HL-60/S4 treated with retinoic acid at 250 ng/mL for 4 days and 3 days (cell line): ENCODE measurements at regions not wholly inside any gene's neighbourhood (a gene's known extent, or its start where the extent isn't known, plus 50 kb on each side); places are given as distances from the start of the nearest gene placed in this dataset.

Experiments
- in situ Hi-C: fragments of 300-500 bp; cut with MboI; formaldehyde crosslinking; loops from 2 replicates; pipeline ENCODE4 v1.7.0; 2022; ENCODE audit warnings: low sequenced_read_pairs

DNA sequence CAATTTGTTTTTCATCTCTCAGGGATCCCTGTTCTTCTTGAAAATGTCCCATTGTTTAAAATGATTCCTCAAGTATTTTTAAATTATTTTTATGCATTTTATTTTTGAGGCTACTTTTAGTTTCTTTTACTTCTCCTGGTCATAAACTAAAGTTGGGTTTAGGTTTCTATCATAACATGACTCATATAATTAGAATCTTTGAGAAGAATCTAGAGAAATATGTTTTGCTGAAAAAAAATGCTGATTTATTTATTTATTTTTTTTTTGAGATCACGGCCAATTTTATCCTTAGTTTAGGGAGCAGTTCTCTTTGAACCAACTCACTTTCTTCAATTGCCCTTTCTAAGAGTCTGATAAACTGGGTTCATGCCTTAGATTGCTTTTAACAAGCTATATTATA lies 1157.1 kb downstream of the BCL11B start:
- in situ Hi-C loops, result no loop called here

DNA sequence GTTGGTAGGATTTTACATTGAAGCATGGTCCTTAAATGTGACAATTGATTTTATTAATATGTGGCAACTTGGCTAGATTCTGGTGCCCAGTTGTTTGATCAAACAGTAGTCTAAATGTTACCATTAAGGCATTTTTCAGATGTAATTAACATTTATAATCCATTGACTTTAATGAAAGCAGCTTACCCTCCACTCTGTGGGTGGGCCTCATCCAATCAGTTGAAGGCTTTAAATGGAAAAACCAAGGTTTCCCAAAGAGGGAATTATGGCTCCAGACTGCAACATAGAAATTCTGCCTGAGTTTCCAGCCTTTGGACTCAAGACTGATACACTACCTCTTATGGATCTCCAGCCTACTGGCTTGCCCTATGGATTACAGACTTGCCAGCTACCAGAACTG lies 1153.2 kb downstream of the BCL11B start:
- in situ Hi-C loops, result no loop called here

DNA sequence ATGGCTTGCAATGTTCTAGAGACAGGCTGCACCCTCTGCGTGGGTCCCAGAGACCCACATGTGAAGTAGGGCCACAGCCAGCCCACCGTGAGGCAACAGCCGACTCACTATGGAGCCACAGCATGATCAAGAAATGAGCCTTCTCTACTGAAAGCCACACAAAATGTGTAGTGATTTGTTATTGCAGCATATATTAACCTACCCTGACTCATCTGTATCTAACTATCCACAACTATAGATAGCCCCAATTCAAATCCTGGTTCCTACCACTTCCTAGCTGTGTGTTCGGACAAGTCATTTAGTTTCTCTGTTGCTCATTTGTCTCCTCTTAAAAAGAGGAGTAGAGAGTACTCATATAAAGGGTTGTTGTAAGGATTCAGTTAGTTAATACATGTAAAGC lies 1152.3 kb downstream of the BCL11B start:
- in situ Hi-C loops, result no loop called here

DNA sequence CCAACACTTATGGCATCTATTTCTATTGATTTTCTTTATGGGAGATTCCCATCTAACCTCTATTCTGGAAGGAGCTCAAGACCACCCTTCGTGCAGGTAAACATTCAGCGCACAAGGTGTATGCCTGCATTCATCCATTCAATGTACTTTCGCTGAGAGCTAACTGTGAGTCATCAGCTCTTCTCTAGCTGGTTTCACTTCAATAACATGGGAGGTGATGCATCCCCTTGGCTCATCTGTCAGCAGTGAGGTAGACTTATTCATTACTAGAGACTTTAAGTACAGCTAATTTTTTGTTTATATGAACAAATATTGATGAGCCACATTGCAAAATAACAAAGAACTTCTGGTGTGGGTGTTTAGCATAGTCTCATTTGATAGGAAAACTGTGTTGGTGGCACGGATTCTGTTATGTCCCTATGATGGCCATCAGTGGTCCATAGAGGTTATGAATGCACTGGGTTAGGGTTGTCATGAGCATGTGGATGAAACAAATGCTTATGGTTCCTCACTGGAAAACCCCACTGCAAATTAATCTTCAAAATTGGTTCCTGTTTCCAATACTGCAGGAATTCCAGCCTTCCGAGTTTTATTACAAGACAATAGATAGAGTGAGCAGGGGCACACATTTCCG lies 1151.0 kb downstream of the BCL11B start:
- in situ Hi-C loops, result no loop called here

DNA sequence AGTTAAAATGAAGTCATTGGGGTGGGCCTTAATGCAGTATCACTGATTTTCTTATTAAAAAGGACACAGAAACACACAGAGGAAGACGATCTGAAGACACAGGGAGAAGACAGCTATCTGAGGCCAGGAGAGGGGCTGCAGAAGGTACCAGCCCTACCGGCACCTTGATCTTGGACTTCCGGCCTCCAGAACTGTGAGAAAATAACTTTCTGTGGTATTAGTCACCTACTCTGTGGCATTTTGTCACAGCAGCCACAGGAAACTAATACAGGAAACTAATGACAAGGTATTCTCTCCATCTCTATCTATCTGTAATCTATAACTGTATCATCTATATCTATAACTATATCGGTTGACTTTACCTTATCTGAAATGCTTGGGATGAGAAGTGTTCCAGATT lies 1149.5 kb downstream of the BCL11B start:
- in situ Hi-C loops, result no loop called here

DNA sequence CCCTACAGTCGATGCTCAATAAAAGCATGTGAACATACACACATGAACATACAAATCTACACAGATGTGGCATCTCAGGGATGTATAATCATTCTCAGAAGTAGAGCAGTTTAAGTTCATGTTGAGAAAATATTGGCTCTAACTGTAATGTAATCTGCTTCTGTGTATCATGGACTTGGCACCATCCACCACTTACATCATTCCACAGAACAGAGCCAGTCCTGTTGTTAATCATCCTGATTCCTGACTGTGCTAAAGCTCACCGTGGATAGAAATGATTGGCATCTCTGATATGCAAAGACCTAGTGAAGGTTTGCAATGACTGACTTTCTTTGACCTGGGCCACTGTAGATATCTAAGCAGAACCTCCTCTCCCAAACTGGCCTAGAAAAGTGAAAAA lies 1141.3 kb downstream of the BCL11B start:
- in situ Hi-C loops, result loop anchor here (25.0 kb wide), 1 partner anchor 1132 kb away; the partner anchor contains the start of gene BCL11B

DNA sequence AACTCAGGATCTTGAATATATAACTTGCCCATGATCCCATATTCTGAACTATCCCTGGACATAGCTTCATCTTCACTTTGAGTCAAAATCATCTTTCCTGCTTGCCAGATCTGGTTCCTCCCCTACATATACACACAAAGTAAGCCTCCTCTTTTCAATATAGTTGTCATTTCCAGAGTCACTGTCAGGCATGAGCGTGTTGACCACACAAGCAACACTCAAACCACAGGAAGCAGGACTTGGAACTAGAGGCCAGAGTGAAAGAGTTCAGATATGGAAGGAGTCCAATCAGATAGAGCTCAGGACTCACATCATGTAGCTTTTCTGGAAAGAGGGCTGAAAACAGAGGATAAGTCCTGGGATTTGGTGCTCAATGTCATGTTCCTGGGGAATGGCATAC lies 1140.6 kb downstream of the BCL11B start:
- in situ Hi-C loops, result loop anchor here (25.0 kb wide), 1 partner anchor 1131 kb away; the partner anchor contains the start of gene BCL11B

DNA sequence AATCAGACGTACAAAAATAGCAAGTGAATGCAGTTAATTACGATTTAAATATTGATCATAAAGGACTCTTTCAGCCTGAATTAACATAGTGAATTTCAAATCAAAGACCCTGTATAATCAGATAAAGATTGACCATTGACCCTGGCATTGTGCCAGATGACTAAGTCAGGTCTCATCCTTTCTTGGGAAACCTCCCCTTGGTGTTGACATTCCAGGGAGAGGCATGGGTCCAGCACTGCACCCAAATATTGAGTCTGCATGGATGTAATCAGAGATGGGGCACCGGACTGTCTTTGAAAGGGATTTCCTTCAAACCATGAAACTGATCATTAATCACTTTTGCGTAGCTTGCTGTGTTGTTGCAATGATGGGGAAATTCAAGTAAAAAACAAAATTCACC lies 1138.2 kb downstream of the BCL11B start:
- in situ Hi-C loops, result loop anchor here (25.0 kb wide), 1 partner anchor 1128 kb away; the partner anchor contains the start of gene BCL11B

DNA sequence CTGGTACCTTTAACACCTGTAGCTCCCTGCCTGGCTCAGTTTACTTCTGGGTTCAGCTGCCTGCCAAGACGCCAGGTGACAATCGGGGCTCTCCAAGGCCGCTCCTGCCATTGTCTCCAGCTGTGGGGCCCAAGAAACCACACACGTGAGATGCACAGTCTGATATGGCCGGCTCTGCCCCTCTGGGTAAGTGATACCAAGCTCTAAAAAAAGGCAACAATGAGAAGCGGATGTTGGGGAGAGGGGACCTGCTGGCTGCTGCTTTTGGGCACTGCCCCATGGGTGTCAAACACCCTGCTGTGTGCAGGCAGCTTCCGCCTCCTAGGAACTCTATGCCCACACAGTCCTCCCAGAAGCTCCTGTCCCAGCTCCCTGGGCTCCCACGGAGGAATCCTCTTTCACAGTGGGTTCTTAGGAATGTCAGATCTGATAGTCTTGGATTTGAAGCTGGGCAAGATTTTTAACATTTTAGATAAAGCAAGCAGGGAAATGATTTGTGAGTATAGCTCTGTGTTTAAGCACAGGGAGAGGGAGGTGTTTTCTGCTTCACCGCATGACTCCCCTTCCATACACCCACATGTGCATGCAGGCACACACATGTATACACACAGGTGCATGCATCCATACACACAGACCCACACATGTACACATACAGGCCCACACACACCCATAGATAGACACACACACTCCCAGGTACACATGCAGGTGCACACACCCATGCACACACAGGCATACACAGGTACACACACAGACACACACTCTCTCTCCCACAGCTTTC lies 1135.8 kb downstream of the BCL11B start:
- in situ Hi-C loops, result loop anchor here (25.0 kb wide), 1 partner anchor 1126 kb away; the partner anchor contains the start of gene BCL11B

DNA sequence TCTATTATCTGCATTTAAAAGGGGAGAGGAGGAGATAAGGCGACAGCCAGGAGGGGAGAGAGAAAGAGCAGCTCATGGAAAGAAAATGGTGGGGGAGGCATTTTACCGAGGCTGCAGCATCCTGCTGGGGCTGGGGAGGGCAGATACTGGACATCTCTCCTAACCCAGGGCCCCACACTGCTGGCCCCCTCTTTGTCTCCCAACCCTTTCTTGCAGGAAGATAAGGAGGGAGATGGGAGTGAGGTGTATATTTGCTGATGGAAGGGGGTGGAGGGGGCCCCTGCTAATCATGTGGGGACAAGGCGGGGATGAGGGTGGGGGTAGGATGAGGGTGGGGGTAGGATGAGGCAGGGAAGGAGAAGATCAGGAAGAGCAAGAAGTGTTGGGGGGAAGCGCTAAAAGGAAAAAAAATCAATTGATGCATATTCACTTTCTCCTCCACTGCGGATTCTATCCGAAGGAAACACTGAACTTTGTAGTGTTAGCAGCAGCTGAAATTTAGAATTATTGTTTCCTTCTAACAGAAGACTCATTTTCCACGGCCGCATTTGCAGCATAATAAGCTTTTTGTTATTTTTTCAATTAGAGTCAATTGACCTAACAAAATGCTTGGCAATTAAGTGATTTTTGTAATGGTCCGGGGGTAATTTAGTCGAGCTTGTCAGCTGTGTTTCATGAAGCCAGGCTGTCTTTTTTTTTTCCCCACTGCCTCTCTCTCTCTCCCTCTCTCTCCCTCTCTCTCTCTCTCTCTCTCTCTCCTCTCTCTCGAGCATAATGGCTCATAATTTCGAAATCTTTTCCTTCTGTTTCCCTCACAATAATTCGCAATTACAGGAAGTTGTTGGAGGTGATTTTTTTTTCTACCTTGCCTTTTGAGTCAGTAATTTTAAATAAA lies 1134.6 kb downstream of the BCL11B start:
- in situ Hi-C loops, result loop anchor here (25.0 kb wide), 1 partner anchor 1125 kb away; the partner anchor contains the start of gene BCL11B

DNA sequence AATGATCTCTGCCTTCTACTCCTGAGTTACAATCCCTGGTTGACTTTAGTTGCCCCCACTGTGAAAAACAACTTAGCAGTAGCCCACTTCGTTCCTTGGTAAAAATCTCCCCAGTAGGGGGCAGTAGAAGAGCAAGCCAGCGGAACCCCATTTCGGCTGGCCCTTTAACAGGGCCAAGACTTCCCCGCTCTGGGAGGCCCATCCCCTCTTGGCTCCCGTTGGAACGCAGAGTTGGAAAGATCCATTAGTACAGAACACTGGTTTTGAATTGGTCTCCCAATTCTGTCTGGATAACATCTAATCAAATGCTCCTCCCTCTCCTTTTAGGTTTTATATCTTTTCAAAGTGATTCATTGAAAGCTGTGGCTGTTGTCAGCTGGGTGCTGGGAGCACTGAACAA lies 1133.3 kb downstream of the BCL11B start:
- in situ Hi-C loops, result loop anchor here (25.0 kb wide), 1 partner anchor 1124 kb away; the partner anchor contains the start of gene BCL11B

DNA sequence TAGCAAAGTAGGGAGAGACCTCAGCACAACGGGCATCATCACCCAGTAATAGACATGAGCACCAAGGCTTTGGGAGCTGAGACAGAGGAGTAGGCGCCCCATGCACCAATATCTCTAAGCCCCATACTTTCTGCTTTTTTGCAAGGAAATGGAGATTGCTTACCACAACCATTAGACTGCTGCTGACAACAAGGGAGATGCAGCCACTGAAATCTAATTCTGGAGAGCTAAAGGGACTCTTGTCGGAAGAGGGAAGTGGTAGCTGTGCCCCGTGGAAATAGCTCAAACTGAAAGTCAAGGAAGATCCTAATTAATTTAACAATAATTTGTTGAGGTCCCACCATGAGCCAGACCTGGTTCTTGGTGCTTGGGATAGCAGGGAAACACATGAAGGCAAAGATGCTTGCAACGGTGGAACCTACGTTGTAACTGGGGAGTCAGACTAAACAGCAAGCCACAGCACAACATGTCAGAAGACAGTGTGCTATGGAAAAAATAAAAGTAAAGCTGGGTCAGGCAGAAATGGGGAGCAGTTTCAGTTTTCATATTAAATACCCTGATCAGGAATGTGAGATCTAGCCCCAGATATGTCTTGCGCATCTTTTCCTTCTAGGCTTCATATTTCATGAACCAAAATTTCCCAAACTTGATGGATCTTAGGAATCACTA lies 1131.0 kb downstream of the BCL11B start:
- in situ Hi-C loops, result loop anchor here (25.0 kb wide), 1 partner anchor 1121 kb away; the partner anchor contains the start of gene BCL11B

DNA sequence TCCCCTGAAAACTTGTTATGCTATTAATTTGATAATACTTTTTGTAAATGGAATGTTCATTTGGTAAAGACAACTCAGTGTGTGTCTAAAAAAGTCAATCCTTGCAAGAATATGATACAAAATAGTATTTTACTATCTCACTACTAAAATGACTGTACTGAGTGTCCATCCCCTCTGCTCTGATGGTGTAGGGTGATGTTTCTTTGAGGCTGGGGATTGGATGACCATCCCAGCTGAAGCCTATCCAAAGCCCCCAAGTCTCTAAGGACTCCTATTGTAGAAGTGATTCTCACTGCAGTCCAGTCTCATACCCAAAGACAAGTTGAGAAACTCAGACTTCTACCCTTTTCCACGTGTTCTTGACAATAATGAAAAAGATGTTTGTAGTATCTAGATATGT lies 1128.4 kb downstream of the BCL11B start:
- in situ Hi-C loops, result loop anchor here (25.0 kb wide), 1 partner anchor 1119 kb away; the partner anchor contains the start of gene BCL11B

DNA sequence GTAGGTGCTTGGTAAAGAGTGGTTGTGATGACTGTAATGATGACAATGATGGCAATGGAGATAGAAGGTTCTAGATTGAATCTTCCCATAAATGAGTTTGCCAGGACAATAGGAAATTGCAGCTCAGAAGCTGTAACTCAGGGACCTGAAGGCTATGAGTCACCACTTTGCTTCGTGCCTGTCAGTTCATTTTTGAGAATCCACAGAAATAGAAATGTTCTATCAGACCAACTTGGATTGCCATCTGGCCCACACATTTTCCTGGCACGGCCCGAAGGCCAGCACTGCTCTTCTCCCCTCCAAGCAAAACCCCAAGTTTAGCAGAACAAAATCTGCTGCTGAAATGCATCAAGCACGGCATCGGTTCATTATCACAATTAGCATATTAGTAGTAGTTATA lies 1127.0 kb downstream of the BCL11B start:
- in situ Hi-C loops, result loop anchor here (25.0 kb wide), 1 partner anchor 1117 kb away; the partner anchor contains the start of gene BCL11B

DNA sequence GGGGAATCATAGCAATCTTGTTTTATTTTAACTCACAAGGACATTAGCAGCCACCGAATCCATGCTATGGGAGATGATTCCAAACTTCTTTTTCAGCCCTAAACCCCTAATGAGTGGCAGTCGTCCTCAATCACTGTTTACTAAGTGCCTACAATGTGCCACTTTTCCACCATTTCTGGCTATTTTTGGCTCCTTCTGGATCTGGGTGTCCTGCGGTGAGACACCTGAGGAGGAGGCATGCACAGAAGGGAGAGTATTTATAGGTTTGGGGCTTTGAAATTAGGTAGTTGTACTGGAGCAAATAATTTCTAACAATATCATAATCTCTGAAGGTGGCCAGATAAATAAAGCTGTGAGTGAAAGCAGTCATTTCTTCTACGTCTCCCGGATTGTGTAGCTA lies 1125.6 kb downstream of the BCL11B start:
- in situ Hi-C loops, result loop anchor here (25.0 kb wide), 1 partner anchor 1116 kb away; the partner anchor contains the start of gene BCL11B

DNA sequence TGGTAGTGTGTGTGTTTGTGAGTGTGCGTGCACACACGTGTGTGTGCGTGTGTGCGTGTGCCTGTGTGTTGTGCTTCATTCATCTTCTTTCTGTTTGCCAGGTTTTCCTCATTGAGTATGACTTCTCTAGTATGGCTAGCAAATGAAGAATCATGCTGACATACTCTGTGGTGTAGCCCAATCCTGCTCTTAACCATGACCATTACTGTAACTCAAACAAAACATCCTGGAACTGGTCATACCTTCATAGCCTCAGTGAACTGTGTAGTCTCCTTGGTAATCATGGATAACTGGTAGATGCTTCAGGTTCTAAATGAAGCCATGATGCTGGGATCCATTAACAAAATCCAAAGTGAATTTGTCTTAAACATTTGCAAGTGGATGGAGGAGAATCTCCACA lies 1117.7 kb downstream of the BCL11B start:
- in situ Hi-C loops, result no loop called here

DNA sequence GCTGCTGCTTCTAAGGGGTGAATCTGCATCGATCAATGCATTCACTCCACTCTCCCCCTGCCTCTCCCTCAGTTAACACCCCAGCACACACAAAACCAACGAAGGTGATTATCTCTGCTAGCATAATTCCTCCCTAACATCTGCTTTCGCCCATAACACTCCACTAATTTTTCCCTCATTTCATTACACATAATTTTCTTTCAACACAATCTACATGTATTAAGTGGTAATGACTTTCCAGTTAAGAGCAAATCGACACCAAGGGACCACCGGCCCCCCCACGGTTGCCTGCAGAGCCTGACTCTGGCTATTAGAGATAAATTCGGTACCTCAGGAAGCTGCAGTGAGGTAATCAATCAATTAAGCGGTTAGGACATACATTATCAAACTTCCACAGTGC lies 1115.6 kb downstream of the BCL11B start:
- in situ Hi-C loops, result no loop called here

DNA sequence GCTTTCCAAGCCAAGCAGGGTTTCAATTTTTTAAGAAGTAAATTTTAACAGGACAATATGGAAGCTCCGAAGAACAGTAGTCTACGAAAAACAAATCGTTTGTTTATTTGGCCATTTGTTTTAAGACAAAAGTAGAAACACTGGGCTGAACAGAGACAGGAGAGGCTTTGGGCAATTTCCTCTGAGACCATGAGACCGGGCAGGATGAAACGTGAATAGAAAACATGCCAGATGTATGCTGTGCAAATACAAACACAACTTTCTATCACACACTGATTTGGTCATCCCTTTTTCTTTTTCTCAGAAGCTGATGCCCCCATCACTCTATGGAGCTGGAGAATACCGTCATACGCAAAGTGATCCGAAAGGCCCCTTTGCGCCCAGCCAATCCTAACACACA lies 1111.1 kb downstream of the BCL11B start:
- in situ Hi-C loops, result no loop called here

DNA sequence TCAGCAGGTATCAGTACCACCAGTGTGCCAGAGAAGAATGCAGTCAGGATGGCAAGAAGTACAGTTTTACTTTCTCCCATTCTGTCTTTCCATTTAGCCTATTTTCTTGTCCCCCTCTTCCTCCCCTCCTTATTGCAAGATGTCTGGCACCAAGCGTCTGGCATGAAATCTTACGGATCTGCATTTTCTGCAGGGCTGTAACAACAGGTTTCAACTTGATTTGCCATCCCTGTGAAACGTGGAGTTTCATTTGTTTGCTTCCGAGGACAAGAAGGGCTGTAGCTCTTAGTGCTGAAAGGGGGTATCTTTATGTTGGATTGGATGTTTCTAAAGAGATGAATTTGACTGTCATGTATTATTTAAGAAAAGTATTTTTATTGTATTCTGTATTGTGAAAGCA lies 1110.6 kb downstream of the BCL11B start:
- in situ Hi-C loops, result no loop called here
